ENCODE measurements at regions not wholly inside any gene's neighbourhood (a gene's known extent, or its start where the extent isn't known, plus 50 kb on each side); places are given as distances from the start of the nearest gene placed in this dataset.

GRCh38 chr1:191869790-191870312, 288.4 kb upstream of the RGS18 start:
- TF ChIP-seq POLR2AphosphoS5 (IDR thresholded peaks at IDR 0.05): no peak
- TF ChIP-seq POLR2A (IDR thresholded peaks at IDR 0.05): no peak
